ENCODE measurements at regions not wholly inside any gene's neighbourhood (a gene's known extent, or its start where the extent isn't known, plus 50 kb on each side); places are given as distances from the start of the nearest gene placed in this dataset.

DNA sequence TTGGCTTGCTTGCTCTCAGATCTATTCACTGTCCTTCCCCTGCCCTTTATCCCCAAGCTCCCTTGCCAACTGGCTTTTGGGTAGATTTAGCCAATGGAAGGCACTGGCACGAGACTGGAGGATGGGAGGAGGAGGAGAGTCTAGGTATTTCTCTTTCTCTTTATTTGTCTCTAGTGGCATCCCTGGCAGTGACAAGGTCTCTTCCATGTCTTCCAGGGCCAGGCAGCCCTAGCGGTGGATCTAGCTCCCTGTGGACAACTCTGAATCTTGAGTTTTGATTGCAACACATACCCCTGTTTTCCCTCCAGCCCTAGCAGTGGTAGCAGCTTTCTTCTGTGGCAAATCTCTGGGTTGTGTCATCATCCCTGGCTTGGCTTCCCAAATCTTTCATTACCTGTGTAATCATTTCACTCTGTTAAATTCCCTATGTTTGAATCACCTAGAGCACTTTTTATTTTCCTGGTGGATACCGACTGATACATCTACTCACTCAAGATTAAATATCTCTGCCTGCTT, 171.1 kb upstream of the IRX6 start:
- TF ChIP-seq CTCF (IDR thresholded peaks at IDR 0.05; ENCODE audit: insufficient read depth, low read depth, low read length) (no peak), EZH2 (IDR thresholded peaks at IDR 0.05; ENCODE audit: insufficient read depth, low read length) (no peak)
